GM23338 (cell line): ENCODE measurements at regions not wholly inside any gene's neighbourhood (a gene's known extent, or its start where the extent isn't known, plus 50 kb on each side); places are given as distances from the start of the nearest gene placed in this dataset.
"Not testable (repeated sequence)": the region's sequence is repeated elsewhere in the genome, so short reads cannot be mapped to it uniquely, and the experiment has no call there.

ENCODE experiments used
- EZH2 ChIP-seq: fragments of 200-600 bp; sonication (generic); IDR thresholded peaks from one replicate; pipeline ENCODE4 v1.8.0; 2017; ENCODE audit warnings: antibody characterized with exemption, mild to moderate bottlenecking, low read depth; ENCODE audit not compliant: unreplicated experiment
- EZH2phosphoT487 ChIP-seq: fragments of 200-600 bp; sonication (generic); IDR thresholded peaks from one replicate; pipeline ENCODE4 v1.8.1; 2018; ENCODE audit warnings: antibody characterized with exemption; ENCODE audit not compliant: unreplicated experiment
- POLR2AphosphoS5 ChIP-seq: IDR thresholded peaks from 2 replicates; pipeline ENCODE4 v1.6.1; 2016; ENCODE audit warnings: antibody characterized with exemption, low read depth
- REST ChIP-seq: IDR thresholded peaks from one replicate; pipeline ENCODE4 v1.6.1; 2018; ENCODE audit warnings: antibody characterized with exemption; ENCODE audit not compliant: unreplicated experiment
- STAT1 ChIP-seq: IDR thresholded peaks from one replicate; pipeline ENCODE4 v1.6.1; 2016; ENCODE audit warnings: antibody characterized with exemption; ENCODE audit not compliant: unreplicated experiment
- ZNF114 ChIP-seq: fragments of 250-450 bp; sonication (Bioruptor Pico); IDR thresholded peaks from 2 replicates; pipeline ENCODE4 v1.5.0; 2020; ENCODE audit warnings: mild to moderate bottlenecking, moderate library complexity
- TF ChIP-seq, protein P1 (sequence below), 2 experiments: fragments of 200-600 bp in 1 of 2; sonication (generic) in 1 of 2; conservative IDR thresholded peaks; 2 replicates each; pipeline versions ENCODE4 v1.5.1 to v1.6.1; 2016 to 2017; ENCODE audit warnings: antibody characterized with exemption in 2 of 2, low read depth in 2 of 2, mild to moderate bottlenecking in 2 of 2, moderate library complexity in 1 of 2
- TF ChIP-seq, protein P2 (sequence below): fragments of 250-450 bp; sonication (Bioruptor Pico); IDR thresholded peaks from 2 replicates; pipeline ENCODE4 v1.5.0; 2020; ENCODE audit warnings: mild to moderate bottlenecking, moderate library complexity

GRCh38 chr7:32760755-32761154 lies 130.8 kb downstream of the KBTBD2 start:
- TF ChIP-seq, protein P1, sequence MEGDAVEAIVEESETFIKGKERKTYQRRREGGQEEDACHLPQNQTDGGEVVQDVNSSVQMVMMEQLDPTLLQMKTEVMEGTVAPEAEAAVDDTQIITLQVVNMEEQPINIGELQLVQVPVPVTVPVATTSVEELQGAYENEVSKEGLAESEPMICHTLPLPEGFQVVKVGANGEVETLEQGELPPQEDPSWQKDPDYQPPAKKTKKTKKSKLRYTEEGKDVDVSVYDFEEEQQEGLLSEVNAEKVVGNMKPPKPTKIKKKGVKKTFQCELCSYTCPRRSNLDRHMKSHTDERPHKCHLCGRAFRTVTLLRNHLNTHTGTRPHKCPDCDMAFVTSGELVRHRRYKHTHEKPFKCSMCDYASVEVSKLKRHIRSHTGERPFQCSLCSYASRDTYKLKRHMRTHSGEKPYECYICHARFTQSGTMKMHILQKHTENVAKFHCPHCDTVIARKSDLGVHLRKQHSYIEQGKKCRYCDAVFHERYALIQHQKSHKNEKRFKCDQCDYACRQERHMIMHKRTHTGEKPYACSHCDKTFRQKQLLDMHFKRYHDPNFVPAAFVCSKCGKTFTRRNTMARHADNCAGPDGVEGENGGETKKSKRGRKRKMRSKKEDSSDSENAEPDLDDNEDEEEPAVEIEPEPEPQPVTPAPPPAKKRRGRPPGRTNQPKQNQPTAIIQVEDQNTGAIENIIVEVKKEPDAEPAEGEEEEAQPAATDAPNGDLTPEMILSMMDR (conservative IDR thresholded peaks at IDR 0.05; ENCODE audit: low read depth in 2 of 2) = not testable (repeated sequence)
- TF ChIP-seq POLR2AphosphoS5; REST; ZNF114 (CRISPR knock-in tag); EZH2; EZH2phosphoT487; STAT1: not testable (repeated sequence)
- TF ChIP-seq, protein P2, sequence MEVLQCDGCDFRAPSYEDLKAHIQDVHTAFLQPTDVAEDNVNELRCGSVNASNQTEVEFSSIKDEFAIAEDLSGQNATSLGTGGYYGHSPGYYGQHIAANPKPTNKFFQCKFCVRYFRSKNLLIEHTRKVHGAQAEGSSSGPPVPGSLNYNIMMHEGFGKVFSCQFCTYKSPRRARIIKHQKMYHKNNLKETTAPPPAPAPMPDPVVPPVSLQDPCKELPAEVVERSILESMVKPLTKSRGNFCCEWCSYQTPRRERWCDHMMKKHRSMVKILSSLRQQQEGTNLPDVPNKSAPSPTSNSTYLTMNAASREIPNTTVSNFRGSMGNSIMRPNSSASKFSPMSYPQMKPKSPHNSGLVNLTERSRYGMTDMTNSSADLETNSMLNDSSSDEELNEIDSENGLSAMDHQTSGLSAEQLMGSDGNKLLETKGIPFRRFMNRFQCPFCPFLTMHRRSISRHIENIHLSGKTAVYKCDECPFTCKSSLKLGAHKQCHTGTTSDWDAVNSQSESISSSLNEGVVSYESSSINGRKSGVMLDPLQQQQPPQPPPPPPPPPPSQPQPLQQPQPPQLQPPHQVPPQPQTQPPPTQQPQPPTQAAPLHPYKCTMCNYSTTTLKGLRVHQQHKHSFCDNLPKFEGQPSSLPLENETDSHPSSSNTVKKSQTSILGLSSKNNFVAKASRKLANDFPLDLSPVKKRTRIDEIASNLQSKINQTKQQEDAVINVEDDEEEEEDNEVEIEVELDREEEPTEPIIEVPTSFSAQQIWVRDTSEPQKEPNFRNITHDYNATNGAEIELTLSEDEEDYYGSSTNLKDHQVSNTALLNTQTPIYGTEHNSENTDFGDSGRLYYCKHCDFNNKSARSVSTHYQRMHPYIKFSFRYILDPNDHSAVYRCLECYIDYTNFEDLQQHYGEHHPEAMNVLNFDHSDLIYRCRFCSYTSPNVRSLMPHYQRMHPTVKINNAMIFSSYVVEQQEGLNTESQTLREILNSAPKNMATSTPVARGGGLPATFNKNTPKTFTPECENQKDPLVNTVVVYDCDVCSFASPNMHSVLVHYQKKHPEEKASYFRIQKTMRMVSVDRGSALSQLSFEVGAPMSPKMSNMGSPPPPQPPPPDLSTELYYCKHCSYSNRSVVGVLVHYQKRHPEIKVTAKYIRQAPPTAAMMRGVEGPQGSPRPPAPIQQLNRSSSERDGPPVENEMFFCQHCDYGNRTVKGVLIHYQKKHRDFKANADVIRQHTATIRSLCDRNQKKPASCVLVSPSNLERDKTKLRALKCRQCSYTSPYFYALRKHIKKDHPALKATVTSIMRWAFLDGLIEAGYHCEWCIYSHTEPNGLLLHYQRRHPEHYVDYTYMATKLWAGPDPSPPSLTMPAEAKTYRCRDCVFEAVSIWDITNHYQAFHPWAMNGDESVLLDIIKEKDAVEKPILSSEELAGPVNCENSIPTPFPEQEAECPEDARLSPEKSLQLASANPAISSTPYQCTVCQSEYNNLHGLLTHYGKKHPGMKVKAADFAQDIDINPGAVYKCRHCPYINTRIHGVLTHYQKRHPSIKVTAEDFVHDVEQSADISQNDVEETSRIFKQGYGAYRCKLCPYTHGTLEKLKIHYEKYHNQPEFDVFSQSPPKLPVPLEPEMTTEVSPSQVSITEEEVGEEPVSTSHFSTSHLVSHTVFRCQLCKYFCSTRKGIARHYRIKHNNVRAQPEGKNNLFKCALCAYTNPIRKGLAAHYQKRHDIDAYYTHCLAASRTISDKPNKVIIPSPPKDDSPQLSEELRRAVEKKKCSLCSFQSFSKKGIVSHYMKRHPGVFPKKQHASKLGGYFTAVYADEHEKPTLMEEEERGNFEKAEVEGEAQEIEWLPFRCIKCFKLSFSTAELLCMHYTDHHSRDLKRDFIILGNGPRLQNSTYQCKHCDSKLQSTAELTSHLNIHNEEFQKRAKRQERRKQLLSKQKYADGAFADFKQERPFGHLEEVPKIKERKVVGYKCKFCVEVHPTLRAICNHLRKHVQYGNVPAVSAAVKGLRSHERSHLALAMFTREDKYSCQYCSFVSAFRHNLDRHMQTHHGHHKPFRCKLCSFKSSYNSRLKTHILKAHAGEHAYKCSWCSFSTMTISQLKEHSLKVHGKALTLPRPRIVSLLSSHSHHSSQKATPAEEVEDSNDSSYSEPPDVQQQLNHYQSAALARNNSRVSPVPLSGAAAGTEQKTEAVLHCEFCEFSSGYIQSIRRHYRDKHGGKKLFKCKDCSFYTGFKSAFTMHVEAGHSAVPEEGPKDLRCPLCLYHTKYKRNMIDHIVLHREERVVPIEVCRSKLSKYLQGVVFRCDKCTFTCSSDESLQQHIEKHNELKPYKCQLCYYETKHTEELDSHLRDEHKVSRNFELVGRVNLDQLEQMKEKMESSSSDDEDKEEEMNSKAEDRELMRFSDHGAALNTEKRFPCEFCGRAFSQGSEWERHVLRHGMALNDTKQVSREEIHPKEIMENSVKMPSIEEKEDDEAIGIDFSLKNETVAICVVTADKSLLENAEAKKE (CRISPR knock-in tag) = not testable (repeated sequence)
